NCI-H1048 (cell line): ENCODE measurements at regions not wholly inside any gene's neighbourhood (a gene's known extent, or its start where the extent isn't known, plus 50 kb on each side); places are given as distances from the start of the nearest gene placed in this dataset.

Experiments used
- DNase-seq: peaks from one replicate; lab custom pipeline; 2025; lab: John Stamatoyannopoulos, UW

GRCh38 chr13:63110466-63110865 is 1694.8 kb upstream of the PCDH20 start:
- no peak for DNase-seq

- DNase-seq: no peak
Measured at GRCh38 chr13:63107179-63107943, 1691.7 kb upstream of the PCDH20 start.

- DNase-seq: no peak
Measured at GRCh38 chr13:63094717-63095116, 1679.1 kb upstream of the PCDH20 start.

- no peak for DNase-seq
Measured at GRCh38 chr13:63093907-63094469, 1678.3 kb upstream of the PCDH20 start.

GRCh38 chr13:63092456-63092855 is 1676.8 kb upstream of the PCDH20 start:
- DNase-seq: no peak

GRCh38 chr13:63090524-63090923 is 1674.9 kb upstream of the PCDH20 start:
- DNase-seq: no peak

GRCh38 chr13:63088226-63088625 is 1672.6 kb upstream of the PCDH20 start:
- no peak for DNase-seq

- no peak for DNase-seq
Measured at GRCh38 chr13:63086286-63086685, 1670.6 kb upstream of the PCDH20 start.

- DNase-seq: no peak
Measured at GRCh38 chr13:63085851-63086250, 1670.2 kb upstream of the PCDH20 start.

- no peak for DNase-seq
Measured at GRCh38 chr13:63081400-63082014, 1665.9 kb upstream of the PCDH20 start.

- DNase-seq: no peak
Measured at GRCh38 chr13:63075126-63075525, 1659.5 kb upstream of the PCDH20 start.

- DNase-seq: no peak
Measured at GRCh38 chr13:63050287-63050686, 1634.6 kb upstream of the PCDH20 start.

GRCh38 chr13:63048653-63049052 is 1633.0 kb upstream of the PCDH20 start:
- no peak for DNase-seq

GRCh38 chr13:63044589-63045313 is 1629.1 kb upstream of the PCDH20 start:
- no peak for DNase-seq

- no peak for DNase-seq
Measured at GRCh38 chr13:63042686-63043085, 1627.0 kb upstream of the PCDH20 start.

GRCh38 chr13:63041640-63042414 is 1626.2 kb upstream of the PCDH20 start:
- no peak for DNase-seq

GRCh38 chr13:63026285-63026797 is 1610.7 kb upstream of the PCDH20 start:
- no peak for DNase-seq

GRCh38 chr13:63025741-63026140 is 1610.1 kb upstream of the PCDH20 start:
- DNase-seq: no peak

GRCh38 chr13:63024458-63024857 is 1608.8 kb upstream of the PCDH20 start:
- DNase-seq: no peak

GRCh38 chr13:63011996-63012395 is 1596.3 kb upstream of the PCDH20 start:
- DNase-seq: no peak

- DNase-seq: no peak
Measured at GRCh38 chr13:63010072-63010658, 1594.5 kb upstream of the PCDH20 start.
